CD4-positive, alpha-beta T cell treated with Interleukin-17A for 4 hours (primary cell): ENCODE measurements at regions not wholly inside any gene's neighbourhood (a gene's known extent, or its start where the extent isn't known, plus 50 kb on each side); places are given as distances from the start of the nearest gene placed in this dataset.
"Not testable (repeated sequence)": the region's sequence is repeated elsewhere in the genome, so short reads cannot be mapped to it uniquely, and the experiment has no call there.

Experiments
- DNase-seq: peaks from one replicate; pipeline ENCODE4 v3.0.0-alpha.2; 2020; ENCODE audit warnings: mixed read lengths

GRCh38 chr12:59344224-59344623, 251.6 kb upstream of the SLC16A7 start:
- no peak for DNase-seq

- no peak for DNase-seq
These were observed 266.4 kb upstream of the SLC16A7 start for GRCh38 chr12:59329462-59329861.

GRCh38 chr12:59328395-59329075, 267.3 kb upstream of the SLC16A7 start:
- not testable (repeated sequence) for DNase-seq

GRCh38 chr12:59326457-59326856, 269.4 kb upstream of the SLC16A7 start:
- DNase-seq: not testable (repeated sequence)

GRCh38 chr12:59322473-59322872, 273.4 kb upstream of the SLC16A7 start:
- DNase-seq: no peak

GRCh38 chr12:59321278-59321677, 274.6 kb upstream of the SLC16A7 start:
- DNase-seq: no peak

GRCh38 chr12:59320112-59320511, 275.7 kb upstream of the SLC16A7 start:
- no peak for DNase-seq

GRCh38 chr12:59318940-59319339, 276.9 kb upstream of the SLC16A7 start:
- no peak for DNase-seq

GRCh38 chr12:59317598-59317997, 278.2 kb upstream of the SLC16A7 start:
- DNase-seq: no peak

- DNase-seq: no peak
These were observed 278.9 kb upstream of the SLC16A7 start for GRCh38 chr12:59316938-59317337.

GRCh38 chr12:59316354-59316753, 279.5 kb upstream of the SLC16A7 start:
- DNase-seq: not testable (repeated sequence)

- no peak for DNase-seq
These were observed 281.6 kb upstream of the SLC16A7 start for GRCh38 chr12:59314209-59314608.

- DNase-seq: no peak
These were observed 291.6 kb upstream of the SLC16A7 start for GRCh38 chr12:59304077-59304721.

- no peak for DNase-seq
These were observed 297.5 kb upstream of the SLC16A7 start for GRCh38 chr12:59298296-59298695.

GRCh38 chr12:59294221-59294620, 301.6 kb upstream of the SLC16A7 start:
- no peak for DNase-seq

GRCh38 chr12:59282999-59283398, 312.8 kb upstream of the SLC16A7 start:
- DNase-seq: no peak

- DNase-seq: not testable (repeated sequence)
These were observed 322.3 kb upstream of the SLC16A7 start for GRCh38 chr12:59273561-59273960.

- DNase-seq: no peak
These were observed 327.5 kb upstream of the SLC16A7 start for GRCh38 chr12:59268295-59268809.

- DNase-seq: no peak
These were observed 335.6 kb upstream of the SLC16A7 start for GRCh38 chr12:59260202-59260601.

GRCh38 chr12:59252731-59253130, 332.4 kb upstream of the LRIG3 start:
- DNase-seq: no peak

- no peak for DNase-seq
These were observed 330.5 kb upstream of the LRIG3 start for GRCh38 chr12:59250766-59251165.

- no peak for DNase-seq
These were observed 319.7 kb upstream of the LRIG3 start for GRCh38 chr12:59240048-59240447.

- no peak for DNase-seq
These were observed 314.1 kb upstream of the LRIG3 start for GRCh38 chr12:59234391-59234790.

- no peak for DNase-seq
These were observed 310.0 kb upstream of the LRIG3 start for GRCh38 chr12:59230334-59230733.

GRCh38 chr12:59219148-59219547, 298.8 kb upstream of the LRIG3 start:
- no peak for DNase-seq
